ENCODE measurements at regions not wholly inside any gene's neighbourhood (a gene's known extent, or its start where the extent isn't known, plus 50 kb on each side); places are given as distances from the start of the nearest gene placed in this dataset.

DNA sequence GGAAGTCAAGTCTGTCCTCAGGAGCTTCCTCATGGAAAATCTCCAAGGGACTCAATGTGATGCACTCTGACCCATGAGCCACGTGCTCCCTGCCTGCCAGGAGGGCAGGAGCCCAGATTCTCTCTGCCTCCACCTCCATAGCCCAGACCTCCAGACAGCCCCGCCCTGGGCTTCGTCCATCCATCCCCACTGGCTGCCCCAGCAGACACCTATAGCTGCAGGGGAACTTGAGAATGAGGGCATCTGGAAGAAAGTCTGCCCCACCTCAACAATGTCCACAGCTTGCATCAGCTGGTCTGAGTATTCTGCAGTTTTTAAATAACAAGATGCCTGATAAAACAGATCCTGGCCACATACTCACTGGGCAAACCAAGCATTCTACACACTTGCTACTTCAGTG is 418.8 kb upstream of the SMIM21 start:
- DNase-seq (no peak), ATAC-seq (ENCODE audit: poor library complexity) (no peak)
- ChIA-PET CTCF (no interaction called here), POLR2A (no interaction called here)
- no peak overlapping the region for H3K27ac Mint-ChIP-seq
- peaks cover 9% of the 10 kb centered on the region for H3K27me3 Mint-ChIP-seq
- Histone ChIP-seq H3K4me1 (ENCODE audit: insufficient read depth, low read length) (no peaks in the 10 kb centered on the region), H3K27ac (ENCODE audit: low read depth in 1 of 2, low read length in 2 of 2) (no peak overlapping the region), H3K36me3 (ENCODE audit: insufficient read depth, low read length) (no peaks in the 10 kb centered on the region), H3K27me3 (ENCODE audit: control insufficient read depth in 1 of 2, insufficient read depth in 2 of 2, low read length in 2 of 2) (peaks cover 0 to 2% of the 10 kb centered on the region in 2 experiments), H3K4me3 (ENCODE audit: low read length) (no peak overlapping the region), H3K9me3 (ENCODE audit: control insufficient read depth in 1 of 2, insufficient read depth in 1 of 2, low read length in 2 of 2) (peaks cover 0 to 4% of the 10 kb centered on the region in 2 experiments)
- TF ChIP-seq, protein P1, sequence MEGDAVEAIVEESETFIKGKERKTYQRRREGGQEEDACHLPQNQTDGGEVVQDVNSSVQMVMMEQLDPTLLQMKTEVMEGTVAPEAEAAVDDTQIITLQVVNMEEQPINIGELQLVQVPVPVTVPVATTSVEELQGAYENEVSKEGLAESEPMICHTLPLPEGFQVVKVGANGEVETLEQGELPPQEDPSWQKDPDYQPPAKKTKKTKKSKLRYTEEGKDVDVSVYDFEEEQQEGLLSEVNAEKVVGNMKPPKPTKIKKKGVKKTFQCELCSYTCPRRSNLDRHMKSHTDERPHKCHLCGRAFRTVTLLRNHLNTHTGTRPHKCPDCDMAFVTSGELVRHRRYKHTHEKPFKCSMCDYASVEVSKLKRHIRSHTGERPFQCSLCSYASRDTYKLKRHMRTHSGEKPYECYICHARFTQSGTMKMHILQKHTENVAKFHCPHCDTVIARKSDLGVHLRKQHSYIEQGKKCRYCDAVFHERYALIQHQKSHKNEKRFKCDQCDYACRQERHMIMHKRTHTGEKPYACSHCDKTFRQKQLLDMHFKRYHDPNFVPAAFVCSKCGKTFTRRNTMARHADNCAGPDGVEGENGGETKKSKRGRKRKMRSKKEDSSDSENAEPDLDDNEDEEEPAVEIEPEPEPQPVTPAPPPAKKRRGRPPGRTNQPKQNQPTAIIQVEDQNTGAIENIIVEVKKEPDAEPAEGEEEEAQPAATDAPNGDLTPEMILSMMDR (IDR thresholded peaks at IDR 0.05): no peak
- no peaks in the 10 kb centered on the region for H3K36me3 Mint-ChIP-seq (ENCODE audit: low read depth)
- no peak overlapping the region for H3K4me3 Mint-ChIP-seq
- H3K9me3 Mint-ChIP-seq: peaks cover 5% of the 10 kb centered on the region
- intact Hi-C loops (cut with DNase I, micrococcal nuclease): no loop called here
- H3K4me1 Mint-ChIP-seq (ENCODE audit: low read depth): no peaks in the 10 kb centered on the region

DNA sequence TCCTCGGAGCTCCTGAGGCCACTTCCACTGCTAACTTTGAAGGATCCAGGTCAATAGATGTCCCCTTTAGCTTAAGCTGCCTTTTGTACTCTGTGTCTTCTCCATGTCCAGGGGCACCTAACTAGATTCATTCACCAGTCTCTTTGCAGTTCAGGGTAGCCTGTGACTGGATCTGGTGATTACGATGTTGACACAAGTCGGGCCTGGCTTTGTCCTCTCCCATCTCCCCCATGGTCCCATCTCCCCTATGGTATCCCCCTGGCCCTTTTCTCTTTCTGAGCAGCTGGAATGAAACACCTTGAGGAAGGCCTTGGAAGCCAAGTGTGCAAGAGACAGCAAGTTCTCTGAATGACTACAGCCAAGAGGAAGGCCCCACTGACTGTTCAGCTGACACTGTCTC is 417.9 kb upstream of the SMIM21 start:
- Histone ChIP-seq H3K4me3 (ENCODE audit: low read length) (no peak overlapping the region), H3K27me3 (ENCODE audit: control insufficient read depth in 1 of 2, insufficient read depth in 2 of 2, low read length in 2 of 2) (peaks cover 0 to 2% of the 10 kb centered on the region in 2 experiments), H3K27ac (ENCODE audit: low read depth in 1 of 2, low read length in 2 of 2) (no peak overlapping the region), H3K9me3 (ENCODE audit: control insufficient read depth in 1 of 2, insufficient read depth in 1 of 2, low read length in 2 of 2) (peaks cover 0 to 4% of the 10 kb centered on the region in 2 experiments), H3K36me3 (ENCODE audit: insufficient read depth, low read length) (no peaks in the 10 kb centered on the region), H3K4me1 (ENCODE audit: insufficient read depth, low read length) (no peaks in the 10 kb centered on the region)
- no peak for DNase-seq
- intact Hi-C loops (cut with DNase I, micrococcal nuclease): no loop called here
- no peak overlapping the region for H3K27ac Mint-ChIP-seq
- no peaks in the 10 kb centered on the region for H3K4me1 Mint-ChIP-seq (ENCODE audit: low read depth)
- ChIA-PET CTCF (no interaction called here), POLR2A (interaction anchor here (0.6 kb wide), 1 partner anchor 1248 kb away, joined by 3 read pairs; the partner anchor contains the start of gene ZNF407)
- H3K4me3 Mint-ChIP-seq: no peak overlapping the region
- peaks cover 5% of the 10 kb centered on the region for H3K9me3 Mint-ChIP-seq
- no peaks in the 10 kb centered on the region for H3K36me3 Mint-ChIP-seq (ENCODE audit: low read depth)
- no peak for ATAC-seq (ENCODE audit: poor library complexity)
- peaks cover 9% of the 10 kb centered on the region for H3K27me3 Mint-ChIP-seq
- TF ChIP-seq, protein P1 (IDR thresholded peaks at IDR 0.05): no peak

DNA sequence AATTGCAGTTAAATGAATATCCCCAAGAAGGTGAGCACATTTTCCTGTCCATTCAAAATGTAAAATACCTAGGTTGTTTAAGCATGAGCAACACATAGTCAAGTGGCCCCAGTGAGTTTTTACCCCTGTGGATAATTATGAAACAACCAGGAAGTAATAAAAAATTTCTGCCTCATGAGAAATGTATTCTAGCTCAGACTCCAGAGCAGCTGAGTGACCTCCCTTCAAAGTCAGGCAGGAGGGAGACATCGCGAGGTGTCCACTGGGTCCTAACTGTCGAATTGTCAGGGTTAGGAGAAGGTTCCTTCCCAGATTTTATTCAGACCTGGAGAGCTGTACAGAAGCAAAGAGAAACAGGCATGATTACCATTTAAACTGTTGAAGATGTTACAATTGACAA is 416.6 kb upstream of the SMIM21 start:
- Mint-ChIP-seq H3K27me3 (peaks cover 9% of the 10 kb centered on the region), H3K4me1 (ENCODE audit: low read depth) (no peaks in the 10 kb centered on the region), H3K27ac (no peak overlapping the region), H3K4me3 (no peak overlapping the region), H3K9me3 (peaks cover 5% of the 10 kb centered on the region), H3K36me3 (ENCODE audit: low read depth) (no peaks in the 10 kb centered on the region)
- CTCF ChIA-PET: no interaction called here
- TF ChIP-seq, protein P1 (IDR thresholded peaks at IDR 0.05): no peak
- ATAC-seq (ENCODE audit: poor library complexity) (no peak), DNase-seq (no peak)
- Histone ChIP-seq H3K4me1 (ENCODE audit: insufficient read depth, low read length) (no peaks in the 10 kb centered on the region), H3K27ac (ENCODE audit: low read depth in 1 of 2, low read length in 2 of 2) (no peak overlapping the region), H3K9me3 (ENCODE audit: control insufficient read depth in 1 of 2, insufficient read depth in 1 of 2, low read length in 2 of 2) (peaks cover 0 to 4% of the 10 kb centered on the region in 2 experiments), H3K27me3 (ENCODE audit: control insufficient read depth in 1 of 2, insufficient read depth in 2 of 2, low read length in 2 of 2) (peaks cover 0 to 2% of the 10 kb centered on the region in 2 experiments), H3K4me3 (ENCODE audit: low read length) (no peak overlapping the region), H3K36me3 (ENCODE audit: insufficient read depth, low read length) (no peaks in the 10 kb centered on the region)
- intact Hi-C loops (cut with DNase I, micrococcal nuclease): no loop called here
- POLR2A ChIA-PET: no interaction called here
